ENCODE measurements at regions not wholly inside any gene's neighbourhood (a gene's known extent, or its start where the extent isn't known, plus 50 kb on each side); places are given as distances from the start of the nearest gene placed in this dataset.
"Not testable (repeated sequence)": the region's sequence is repeated elsewhere in the genome, so short reads cannot be mapped to it uniquely, and the experiment has no call there.

- Histone ChIP-seq H3K4me2 (ENCODE audit: unreplicated experiment) (no peak overlapping the region), H3K4me3 (no peak overlapping the region), H3F3A (ENCODE audit: insufficient read depth) (no peaks in the 10 kb centered on the region), H4K20me1 (ENCODE audit: insufficient read depth) (no peaks in the 10 kb centered on the region), H3K36me3 (ENCODE audit: low read depth) (no peaks in the 10 kb centered on the region), H3K27ac (no peak overlapping the region), H2AFZ (no peak overlapping the region), H3K9me2 (ENCODE audit: insufficient read depth) (no peaks in the 10 kb centered on the region), H3K4me1 (ENCODE audit: insufficient read depth) (no peaks in the 10 kb centered on the region), H3K9ac (no peak overlapping the region), H3K27me3 (replicated peaks; ENCODE audit: insufficient read depth) (no peaks in the 10 kb centered on the region), H3K9me3 (ENCODE audit: low read depth) (no peaks in the 10 kb centered on the region), H3K79me2 (ENCODE audit: insufficient read depth) (no peaks in the 10 kb centered on the region)
- TF ChIP-seq EZH2phosphoT487 (IDR thresholded peaks at IDR 0.05; ENCODE audit: insufficient read depth, low read depth) (no peak), EZH2 (IDR thresholded peaks at IDR 0.05; ENCODE audit: insufficient read depth, poor library complexity, severe bottlenecking) (no peak)
- in situ Hi-C loops (cut with MboI) = no loop called here
- WGBS, 2 experiments (ENCODE audit: low coverage in 1 of 2, low lambda C conversion rate in 2 of 2, missing lambda C conversion rate in 2 of 2) = 65 to 70% methylated on average over 3 of the region's 3 CpGs
- DNase-seq = no peak
Observed at GRCh38 chr21:28391938-28392849, 600.5 kb downstream of the LTN1 start.

DNA sequence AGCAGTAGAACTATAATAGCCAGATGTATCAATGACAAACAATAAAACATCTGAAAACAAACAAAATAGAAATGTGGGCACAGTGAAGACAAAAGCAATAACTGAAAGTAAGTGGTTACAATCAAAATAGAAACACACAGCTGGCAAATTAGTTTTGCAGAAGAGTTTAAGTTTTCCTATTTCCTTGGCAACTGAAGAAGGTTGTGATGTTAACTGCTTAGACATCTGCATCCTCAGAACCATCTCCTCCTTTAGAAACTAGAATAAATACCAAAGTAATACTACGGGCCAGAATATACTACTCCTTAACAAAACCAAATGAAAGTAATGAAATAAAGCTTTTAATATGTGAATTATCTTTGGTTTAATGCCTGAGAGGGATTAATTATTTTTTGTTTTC is 605.5 kb downstream of the LTN1 start:
- H3K4me2 ChIP-seq (ENCODE audit: unreplicated experiment) = no peak overlapping the region
- no peak overlapping the region for H3K27ac ChIP-seq
- no peaks in the 10 kb centered on the region for H4K20me1 ChIP-seq (ENCODE audit: insufficient read depth)
- in situ Hi-C loops (cut with MboI) = no loop called here
- H3K9me3 ChIP-seq (ENCODE audit: low read depth) = no peaks in the 10 kb centered on the region
- 0 out of 2 replicates have a peak, but pooled peaks cover 4% of the 10 kb centered on the region for H3K9me2 ChIP-seq (ENCODE audit: insufficient read depth)
- no peak overlapping the region for H3K4me3 ChIP-seq
- 65 to 70% methylated on average over 1 of the region's 1 CpG for WGBS, 2 experiments (ENCODE audit: low coverage in 1 of 2, low lambda C conversion rate in 2 of 2, missing lambda C conversion rate in 2 of 2)
- no peaks in the 10 kb centered on the region for H3F3A ChIP-seq (ENCODE audit: insufficient read depth)
- no peak overlapping the region for H2AFZ ChIP-seq
- DNase-seq = no peak
- H3K4me1 ChIP-seq (ENCODE audit: insufficient read depth) = no peaks in the 10 kb centered on the region
- H3K79me2 ChIP-seq (ENCODE audit: insufficient read depth) = no peaks in the 10 kb centered on the region
- no peaks in the 10 kb centered on the region for H3K36me3 ChIP-seq (ENCODE audit: low read depth)
- no peak overlapping the region for H3K9ac ChIP-seq
- H3K27me3 ChIP-seq (replicated peaks; ENCODE audit: insufficient read depth) = no peaks in the 10 kb centered on the region
- TF ChIP-seq EZH2 (IDR thresholded peaks at IDR 0.05; ENCODE audit: insufficient read depth, poor library complexity, severe bottlenecking) (no peak), EZH2phosphoT487 (IDR thresholded peaks at IDR 0.05; ENCODE audit: insufficient read depth, low read depth) (no peak)

DNA sequence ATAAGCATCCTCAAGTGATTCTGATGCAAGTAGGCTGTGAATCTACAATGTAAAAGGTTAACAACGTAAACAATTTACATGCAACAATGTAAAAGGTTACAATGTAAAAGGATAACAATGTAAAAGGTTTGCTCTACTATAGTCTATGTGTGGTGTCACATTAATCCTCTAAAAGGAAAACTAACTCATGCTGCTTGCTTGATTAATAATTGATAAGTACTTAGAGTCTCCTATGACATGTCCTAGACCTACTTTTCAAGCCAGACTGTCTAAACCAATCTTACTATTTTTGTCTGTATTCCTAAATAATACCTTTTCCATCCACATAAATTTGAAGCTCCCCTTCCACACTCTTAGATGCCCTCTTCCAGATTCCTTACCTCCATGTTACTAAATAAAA is 606.8 kb downstream of the LTN1 start:
- in situ Hi-C loops (cut with MboI) = no loop called here
- H4K20me1 ChIP-seq (ENCODE audit: insufficient read depth) = no peaks in the 10 kb centered on the region
- no peaks in the 10 kb centered on the region for H3K36me3 ChIP-seq (ENCODE audit: low read depth)
- TF ChIP-seq EZH2 (IDR thresholded peaks at IDR 0.05; ENCODE audit: insufficient read depth, poor library complexity, severe bottlenecking) (no peak), EZH2phosphoT487 (IDR thresholded peaks at IDR 0.05; ENCODE audit: insufficient read depth, low read depth) (no peak)
- H3K9me2 ChIP-seq (ENCODE audit: insufficient read depth) = 0 out of 2 replicates have a peak, but pooled peaks cover 4% of the 10 kb centered on the region
- H3K4me3 ChIP-seq = no peak overlapping the region
- no peak for DNase-seq
- H2AFZ ChIP-seq = no peak overlapping the region
- no peaks in the 10 kb centered on the region; the same call in 1 of the 2 replicates for H3F3A ChIP-seq (ENCODE audit: insufficient read depth)
- no peaks in the 10 kb centered on the region for H3K4me1 ChIP-seq (ENCODE audit: insufficient read depth)
- no peak overlapping the region for H3K4me2 ChIP-seq (ENCODE audit: unreplicated experiment)
- H3K9ac ChIP-seq = no peak overlapping the region
- H3K79me2 ChIP-seq (ENCODE audit: insufficient read depth) = no peaks in the 10 kb centered on the region
- H3K9me3 ChIP-seq (ENCODE audit: low read depth) = no peaks in the 10 kb centered on the region
- H3K27me3 ChIP-seq (replicated peaks; ENCODE audit: insufficient read depth) = no peaks in the 10 kb centered on the region
- 82 to 86% methylated on average over 1 of the region's 1 CpG for WGBS, 2 experiments (ENCODE audit: low coverage in 1 of 2, low lambda C conversion rate in 2 of 2, missing lambda C conversion rate in 2 of 2)
- H3K27ac ChIP-seq = no peak overlapping the region

DNA sequence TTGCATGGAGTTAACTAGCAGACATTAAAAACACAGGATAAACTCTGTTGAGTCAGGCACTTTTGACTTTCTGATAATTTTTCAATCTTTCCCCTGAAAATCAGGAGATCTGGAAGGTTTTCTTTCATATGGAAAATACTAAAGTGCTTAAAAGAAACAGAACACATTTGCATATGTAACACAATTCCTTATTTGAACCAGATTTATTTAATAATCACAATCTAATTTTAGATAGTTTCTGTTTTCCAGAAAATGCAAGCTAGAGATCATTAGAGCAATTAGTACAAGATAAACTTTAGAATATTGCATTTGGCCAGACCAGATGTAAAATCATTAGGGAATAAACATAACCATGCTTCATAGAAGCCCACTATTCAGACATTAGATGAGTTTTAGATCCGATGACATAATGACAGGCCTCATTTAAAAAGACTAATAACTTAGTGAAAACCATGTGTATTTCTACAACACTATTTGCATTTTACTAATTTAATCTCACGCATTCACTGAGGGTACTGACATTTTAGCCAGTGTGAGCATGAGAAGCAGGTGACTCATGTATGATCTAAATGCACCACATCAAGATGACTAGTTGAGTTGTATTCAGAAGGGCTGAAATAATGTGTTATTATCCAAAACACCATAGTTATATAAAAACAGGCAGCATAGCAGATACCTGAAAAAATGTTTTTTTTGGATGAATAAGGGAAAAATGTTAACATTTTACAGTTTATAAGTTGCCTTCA is 611.5 kb downstream of the LTN1 start:
- H3K27me3 ChIP-seq (replicated peaks; ENCODE audit: insufficient read depth); H4K20me1 ChIP-seq (ENCODE audit: insufficient read depth); H3K9me2 ChIP-seq (ENCODE audit: insufficient read depth); in situ Hi-C loops (cut with MboI); H3K36me3 ChIP-seq (ENCODE audit: low read depth); H3K4me2 ChIP-seq (ENCODE audit: unreplicated experiment); H3K27ac ChIP-seq; H3K9ac ChIP-seq; DNase-seq; H3K4me3 ChIP-seq; H2AFZ ChIP-seq; H3K9me3 ChIP-seq (ENCODE audit: low read depth); H3F3A ChIP-seq (ENCODE audit: insufficient read depth); H3K79me2 ChIP-seq (ENCODE audit: insufficient read depth); H3K4me1 ChIP-seq (ENCODE audit: insufficient read depth): not testable (repeated sequence)
- 15 to 25% methylated on average over 2 of the region's 2 CpGs for WGBS, 2 experiments (ENCODE audit: low coverage in 1 of 2, low lambda C conversion rate in 2 of 2, missing lambda C conversion rate in 2 of 2)

All from GM23248 (cell line).